Sigmoid colon (tissue), 6 donors: ENCODE measurements at regions not wholly inside any gene's neighbourhood (a gene's known extent, or its start where the extent isn't known, plus 50 kb on each side); places are given as distances from the start of the nearest gene placed in this dataset.

Source experiments
- DNase-seq: peaks from one replicate; pipeline ENCODE4 v3.0.0-alpha.2; 2019
- H3K27ac ChIP-seq, 4 donors: fragments of 200-600 bp; sonication (generic); one replicate each; pipeline ENCODE4 v1.5.1; 2016 to 2019; ENCODE audit warnings: mild to moderate bottlenecking in 1 of 4
- H3K27me3 ChIP-seq, 3 donors: fragments of 200-600 bp; sonication (generic); one replicate each; pipeline ENCODE4 v1.5.1; 2019; ENCODE audit warnings: mild to moderate bottlenecking in 1 of 3
- H3K36me3 ChIP-seq, 4 donors: fragments of 200-600 bp; sonication (generic); one replicate each; pipeline ENCODE4 v1.5.1; 2016 to 2019
- H3K4me1 ChIP-seq, 4 donors: fragments of 200-600 bp; sonication (generic); one replicate each; pipeline ENCODE4 v1.5.1; 2017 to 2019
- H3K4me3 ChIP-seq, 4 donors: fragments of 200-600 bp; sonication (generic); one replicate each; pipeline ENCODE4 v1.5.1; 2017 to 2019; ENCODE audit warnings: mild to moderate bottlenecking in 2 of 4, moderate library complexity in 1 of 4
- H3K9me3 ChIP-seq, 4 donors: fragments of 200-600 bp in 3 of 4; sonication (generic) in 3 of 4; one replicate each; pipeline versions ENCODE4 v1.5.1 to v1.6.1; 2013 to 2019
- CTCF ChIP-seq, 4 experiments: fragments of 450-650 bp in 3 of 4; fragments of 200-600 bp in 1 of 4; IDR thresholded peaks; one replicate each; pipeline ENCODE4 v1.5.1; 2016 to 2019; ENCODE audit warnings: antibody characterized with exemption in 4 of 4, mild to moderate bottlenecking in 3 of 4, moderate library complexity in 2 of 4
- EP300 ChIP-seq, 4 donors: sonication (generic); formaldehyde crosslinking; IDR thresholded peaks; one replicate each; pipeline ENCODE4 v1.6.1; 2017; ENCODE audit warnings: antibody characterized with exemption in 4 of 4
- POLR2A ChIP-seq, 2 donors: fragments of 450-650 bp; IDR thresholded peaks; one replicate each; pipeline ENCODE4 v1.6.1; 2016; ENCODE audit warnings: antibody characterized with exemption in 2 of 2, mild to moderate bottlenecking in 2 of 2, moderate library complexity in 2 of 2
- POLR2AphosphoS5 ChIP-seq, 4 donors: sonication (generic); formaldehyde crosslinking; IDR thresholded peaks; one replicate each; pipeline ENCODE4 v1.6.1; 2017; ENCODE audit warnings: antibody characterized with exemption in 4 of 4
- WGBS, 2 donors: extraction: QIAGEN DNeasy Blood & Tissue Kit; methylation state at CpG; one replicate each; pipeline ENCODE4 v1.1.7; 2013; 5-methylcytosine and 5-hydroxymethylcytosine counted together
- intact Hi-C: fragments of 100-400 bp; cut with DNase I; formaldehyde crosslinking; loops from one replicate; pipeline ENCODE4 v1.15.1; 2023
- donor health status: healthy with polysubstance abuse.
- donor health status: healthy.

DNA sequence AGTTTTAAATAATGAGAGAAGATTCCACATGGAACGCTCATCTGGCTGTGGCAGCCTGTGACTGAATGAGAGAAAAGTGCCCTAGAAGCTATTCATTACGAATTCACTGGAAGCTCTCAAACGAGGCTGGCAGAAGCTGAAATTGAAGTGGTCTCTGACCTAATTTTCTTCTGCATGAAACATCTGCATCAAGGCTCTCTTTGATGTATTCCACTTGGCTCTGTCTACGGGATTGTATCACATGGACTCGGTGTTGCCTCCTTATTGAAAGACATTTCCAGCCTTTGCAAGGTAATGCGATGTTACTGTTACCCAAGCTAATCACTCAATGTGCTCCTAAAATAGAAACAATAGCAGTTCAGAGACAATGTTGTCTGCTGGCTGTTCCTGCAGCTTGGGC lies 246.9 kb upstream of the ZNF462 start:
- intact Hi-C loops: no loop called here
- Histone ChIP-seq H3K4me3 (no peak overlapping the region), H3K27me3 (no peaks in the 10 kb centered on the region), H3K4me1 (peaks cover 0 to 49% (median 34%) of the 10 kb centered on the region in 4 donors), H3K36me3 (no peaks in the 10 kb centered on the region), H3K9me3 (no peaks in the 10 kb centered on the region), H3K27ac (no peak overlapping the region)
- no peak for TF ChIP-seq POLR2AphosphoS5 (IDR thresholded peaks at IDR 0.05)
- TF ChIP-seq EP300 (IDR thresholded peaks at IDR 0.05): no peak
- no peak for TF ChIP-seq CTCF (IDR thresholded peaks at IDR 0.05)
- no peak for TF ChIP-seq POLR2A (IDR thresholded peaks at IDR 0.05)
- DNase-seq: no peak
- WGBS, 2 donors: 84 to 90% methylated on average over 6 of the region's 6 CpGs

GRCh38 chr9:106616851-106617345 lies 246.1 kb upstream of the ZNF462 start:
- WGBS, 2 donors: 93 to 94% methylated on average over 7 of the region's 7 CpGs
- no peaks in the 10 kb centered on the region for H3K36me3 ChIP-seq
- DNase-seq: no peak

DNA sequence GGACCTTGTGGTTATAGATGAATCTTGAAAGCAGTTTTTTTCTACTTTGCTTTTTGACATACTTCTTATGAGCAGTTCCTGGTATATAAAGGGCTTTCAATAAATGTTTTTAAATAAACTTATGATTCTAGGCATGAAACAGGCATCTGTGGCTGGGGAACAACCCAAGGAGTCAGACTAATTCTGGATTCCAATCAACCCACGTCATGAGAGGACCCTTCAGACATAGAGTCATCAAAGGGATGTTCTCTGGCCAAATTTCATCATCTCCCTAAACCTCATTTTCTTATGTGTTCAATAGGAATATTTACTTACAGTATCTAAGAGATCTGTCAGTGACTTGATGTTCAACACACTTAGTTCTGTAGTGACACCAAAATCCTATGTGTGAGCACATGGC lies 243.8 kb upstream of the ZNF462 start:
- DNase-seq: no peak
- TF ChIP-seq EP300 (IDR thresholded peaks at IDR 0.05): no peak
- no peak for TF ChIP-seq CTCF (IDR thresholded peaks at IDR 0.05)
- TF ChIP-seq POLR2A (IDR thresholded peaks at IDR 0.05): no peak
- TF ChIP-seq POLR2AphosphoS5 (IDR thresholded peaks at IDR 0.05): no peak
- Histone ChIP-seq H3K27ac (no peak overlapping the region), H3K27me3 (no peaks in the 10 kb centered on the region), H3K9me3 (no peaks in the 10 kb centered on the region), H3K36me3 (no peaks in the 10 kb centered on the region), H3K4me1 (peaks cover 0 to 25% (median 12%) of the 10 kb centered on the region in 4 donors), H3K4me3 (no peak overlapping the region)
- intact Hi-C loops: no loop called here
- WGBS, 2 donors: 85 to 86% methylated on average over 1 of the region's 1 CpG

More at GRCh38 chr9:106616851-106617345, 246.1 kb upstream of the ZNF462 start:
- H3K4me1 ChIP-seq: peaks cover 0 to 43% (median 31%) of the 10 kb centered on the region in 4 donors
- no peaks in the 10 kb centered on the region for H3K9me3 ChIP-seq
- H3K27me3 ChIP-seq: no peaks in the 10 kb centered on the region
- no peak for TF ChIP-seq POLR2A (IDR thresholded peaks at IDR 0.05)
- TF ChIP-seq CTCF (IDR thresholded peaks at IDR 0.05): no peak
- TF ChIP-seq EP300 (IDR thresholded peaks at IDR 0.05): no peak
- no peak for TF ChIP-seq POLR2AphosphoS5 (IDR thresholded peaks at IDR 0.05)
- H3K4me3 ChIP-seq: no peak overlapping the region
- intact Hi-C loops: no loop called here
- H3K27ac ChIP-seq: no peak overlapping the region

- H3K27ac ChIP-seq: no peak overlapping the region
- H3K4me1 ChIP-seq: peaks cover 0 to 18% (median 11%) of the 10 kb centered on the region in 4 donors
- H3K27me3 ChIP-seq: no peaks in the 10 kb centered on the region
- DNase-seq: no peak
- TF ChIP-seq CTCF (IDR thresholded peaks at IDR 0.05) (no peak), POLR2AphosphoS5 (IDR thresholded peaks at IDR 0.05) (no peak), POLR2A (IDR thresholded peaks at IDR 0.05) (no peak), EP300 (IDR thresholded peaks at IDR 0.05) (no peak)
- intact Hi-C loops: loop anchor here (10.0 kb wide), 1 partner anchor 245 kb away; the partner anchor contains the start of gene ZNF462
- H3K36me3 ChIP-seq: no peaks in the 10 kb centered on the region
- no peak overlapping the region for H3K4me3 ChIP-seq
- 93 to 94% methylated on average over 2 of the region's 2 CpGs for WGBS, 2 donors
- no peaks in the 10 kb centered on the region for H3K9me3 ChIP-seq
Observed at GRCh38 chr9:106620081-106620480, 242.9 kb upstream of the ZNF462 start.

DNA sequence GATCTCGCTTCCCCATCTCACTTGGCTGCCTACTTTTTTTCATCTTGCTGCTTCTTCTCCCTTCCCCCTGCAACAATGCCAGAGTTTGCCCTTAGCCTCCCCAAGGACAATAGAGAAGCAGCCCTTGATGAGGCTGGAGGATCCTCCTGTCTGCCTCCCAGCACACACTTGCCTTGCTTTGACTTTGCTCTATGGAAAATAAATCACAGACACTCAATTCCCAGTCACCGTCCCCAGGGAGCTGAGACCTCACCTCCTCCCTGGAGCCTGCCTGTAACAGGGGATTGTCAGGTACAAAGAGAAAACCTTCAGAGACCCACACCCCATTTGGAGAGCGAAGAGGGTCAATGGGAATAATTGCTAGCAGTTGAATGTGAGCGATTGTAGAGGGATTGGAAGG lies 242.1 kb upstream of the ZNF462 start:
- WGBS, 2 donors: 89 to 91% methylated on average over 4 of the region's 4 CpGs
- Histone ChIP-seq H3K27me3 (no peaks in the 10 kb centered on the region), H3K27ac (peak overlapping the region in 3 of 4 donors; percentile 10 to 27 (median 26)), H3K9me3 (no peaks in the 10 kb centered on the region), H3K4me3 (no peak overlapping the region), H3K36me3 (no peaks in the 10 kb centered on the region), H3K4me1 (peaks cover 0 to 12% (median 8%) of the 10 kb centered on the region in 4 donors)
- TF ChIP-seq POLR2AphosphoS5 (IDR thresholded peaks at IDR 0.05): no peak
- no peak for TF ChIP-seq EP300 (IDR thresholded peaks at IDR 0.05)
- no peak for TF ChIP-seq POLR2A (IDR thresholded peaks at IDR 0.05)
- no peak for TF ChIP-seq CTCF (IDR thresholded peaks at IDR 0.05)
- no peak for DNase-seq
- intact Hi-C loops: loop anchor here (10.0 kb wide), 1 partner anchor 244 kb away; the partner anchor contains the start of gene ZNF462
